K562 (cell line): ENCODE measurements at regions not wholly inside any gene's neighbourhood (a gene's known extent, or its start where the extent isn't known, plus 50 kb on each side); places are given as distances from the start of the nearest gene placed in this dataset.
A peak's percentile ranks its signal among the peaks of the same experiment; 100 is the strongest.

Experiments
- E2F3 ChIP-seq: fragments of 250-450 bp; sonication (Bioruptor Pico); IDR thresholded peaks from 2 replicates; pipeline ENCODE4 v1.4.0; 2020; ENCODE audit warnings: mild to moderate bottlenecking
- GTF2A2 ChIP-seq: IDR thresholded peaks from 2 replicates; pipeline ENCODE4 v1.6.1; 2016; ENCODE audit warnings: mild to moderate bottlenecking, missing genetic modification characterization, missing compliant biosample characterization
- HMG20A ChIP-seq: fragments of 450-650 bp; formaldehyde crosslinking; conservative IDR thresholded peaks from 2 replicates; pipeline ENCODE4 v1.4.0; 2020; ENCODE audit warnings: mild to moderate bottlenecking, mixed read lengths
- IRF2 ChIP-seq: sonication (generic); formaldehyde crosslinking; IDR thresholded peaks from 2 replicates; pipeline ENCODE4 v1.8.1; 2022; ENCODE audit warnings: mild to moderate bottlenecking, missing genetic modification reagents
- NONO ChIP-seq, 2 experiments: fragments of 200-400 bp in 1 of 2; fragments of 450-650 bp in 1 of 2; formaldehyde crosslinking in 1 of 2; IDR thresholded peaks; 2 replicates each; pipeline ENCODE4 v1.6.1; 2017; ENCODE audit warnings: low read depth in 2 of 2, mild to moderate bottlenecking in 2 of 2, moderate library complexity in 2 of 2, low read length in 1 of 2
- NR4A1 ChIP-seq, 2 experiments: fragments of 250-450 bp in 1 of 2; fragments of 450-650 bp in 1 of 2; sonication (Bioruptor Pico) in 1 of 2; IDR thresholded peaks; 2 replicates each; pipeline versions ENCODE4 v1.4.0 to v1.6.1; 2016 to 2020; ENCODE audit warnings: mild to moderate bottlenecking in 2 of 2, missing compliant biosample characterization in 1 of 2, missing genetic modification characterization in 1 of 2, moderate library complexity in 1 of 2
- TF ChIP-seq, protein P1 (sequence below): fragments of 200-400 bp; formaldehyde crosslinking; IDR thresholded peaks from 2 replicates; pipeline ENCODE4 v1.6.1; 2017; ENCODE audit warnings: mild to moderate bottlenecking, low read depth, low read length, moderate library complexity
- TF ChIP-seq, protein P2 (sequence below): fragments of 450-650 bp; formaldehyde crosslinking; IDR thresholded peaks from 2 replicates; pipeline ENCODE4 v1.4.0; 2020; ENCODE audit warnings: mild to moderate bottlenecking, moderate library complexity
- TF ChIP-seq, protein P3 (sequence below): fragments of 450-650 bp; IDR thresholded peaks from 2 replicates; pipeline ENCODE4 v1.6.1; 2017; ENCODE audit warnings: antibody characterized with exemption, mild to moderate bottlenecking

DNA sequence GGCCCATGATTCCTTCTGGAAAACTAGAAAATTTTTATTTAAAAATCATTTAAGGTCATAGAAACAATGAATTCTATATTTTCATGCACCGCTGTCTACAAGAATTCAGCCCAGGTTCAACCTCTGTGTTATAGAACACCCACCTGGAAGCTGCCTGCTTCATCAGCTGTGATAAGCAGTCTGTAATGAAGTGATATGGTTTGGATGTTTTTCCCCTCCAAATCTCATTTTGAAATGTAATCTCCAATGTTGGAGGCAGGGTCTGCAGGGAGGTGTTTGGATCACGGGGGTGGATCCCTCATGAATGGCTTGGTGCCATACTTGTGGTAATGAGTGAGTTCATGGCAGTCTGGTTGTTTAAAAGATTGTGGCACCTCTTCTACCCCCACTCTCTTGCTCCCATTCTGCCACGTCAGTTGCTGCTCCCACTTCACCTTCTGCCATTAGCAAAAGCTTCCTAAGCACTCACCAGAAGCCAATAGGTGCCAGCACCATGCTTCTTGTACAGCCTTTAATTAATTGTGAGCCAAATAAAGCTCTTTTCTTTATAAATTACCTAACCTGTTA, 55.6 kb downstream of the MRPL32 start (continued):
- TF ChIP-seq, protein P1, sequence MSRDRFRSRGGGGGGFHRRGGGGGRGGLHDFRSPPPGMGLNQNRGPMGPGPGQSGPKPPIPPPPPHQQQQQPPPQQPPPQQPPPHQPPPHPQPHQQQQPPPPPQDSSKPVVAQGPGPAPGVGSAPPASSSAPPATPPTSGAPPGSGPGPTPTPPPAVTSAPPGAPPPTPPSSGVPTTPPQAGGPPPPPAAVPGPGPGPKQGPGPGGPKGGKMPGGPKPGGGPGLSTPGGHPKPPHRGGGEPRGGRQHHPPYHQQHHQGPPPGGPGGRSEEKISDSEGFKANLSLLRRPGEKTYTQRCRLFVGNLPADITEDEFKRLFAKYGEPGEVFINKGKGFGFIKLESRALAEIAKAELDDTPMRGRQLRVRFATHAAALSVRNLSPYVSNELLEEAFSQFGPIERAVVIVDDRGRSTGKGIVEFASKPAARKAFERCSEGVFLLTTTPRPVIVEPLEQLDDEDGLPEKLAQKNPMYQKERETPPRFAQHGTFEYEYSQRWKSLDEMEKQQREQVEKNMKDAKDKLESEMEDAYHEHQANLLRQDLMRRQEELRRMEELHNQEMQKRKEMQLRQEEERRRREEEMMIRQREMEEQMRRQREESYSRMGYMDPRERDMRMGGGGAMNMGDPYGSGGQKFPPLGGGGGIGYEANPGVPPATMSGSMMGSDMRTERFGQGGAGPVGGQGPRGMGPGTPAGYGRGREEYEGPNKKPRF, result no peak
- TF ChIP-seq, protein P2, sequence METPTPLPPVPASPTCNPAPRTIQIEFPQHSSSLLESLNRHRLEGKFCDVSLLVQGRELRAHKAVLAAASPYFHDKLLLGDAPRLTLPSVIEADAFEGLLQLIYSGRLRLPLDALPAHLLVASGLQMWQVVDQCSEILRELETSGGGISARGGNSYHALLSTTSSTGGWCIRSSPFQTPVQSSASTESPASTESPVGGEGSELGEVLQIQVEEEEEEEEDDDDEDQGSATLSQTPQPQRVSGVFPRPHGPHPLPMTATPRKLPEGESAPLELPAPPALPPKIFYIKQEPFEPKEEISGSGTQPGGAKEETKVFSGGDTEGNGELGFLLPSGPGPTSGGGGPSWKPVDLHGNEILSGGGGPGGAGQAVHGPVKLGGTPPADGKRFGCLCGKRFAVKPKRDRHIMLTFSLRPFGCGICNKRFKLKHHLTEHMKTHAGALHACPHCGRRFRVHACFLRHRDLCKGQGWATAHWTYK, result no peak
- TF ChIP-seq IRF2 (CRISPR knock-in tag) (no peak), NR4A1 (CRISPR knock-in tag; IDR thresholded peaks at IDR 0.05) (no peak), NR4A1 (tag; IDR thresholded peaks at IDR 0.05) (no peak), NONO (IDR thresholded peaks at IDR 0.05; ENCODE audit: low read depth in 2 of 2, low read length in 1 of 2) (no peak), HMG20A (no peak), E2F3 (CRISPR knock-in tag) (no peak), GTF2A2 (tag) (no peak)
- TF ChIP-seq, protein P3, sequence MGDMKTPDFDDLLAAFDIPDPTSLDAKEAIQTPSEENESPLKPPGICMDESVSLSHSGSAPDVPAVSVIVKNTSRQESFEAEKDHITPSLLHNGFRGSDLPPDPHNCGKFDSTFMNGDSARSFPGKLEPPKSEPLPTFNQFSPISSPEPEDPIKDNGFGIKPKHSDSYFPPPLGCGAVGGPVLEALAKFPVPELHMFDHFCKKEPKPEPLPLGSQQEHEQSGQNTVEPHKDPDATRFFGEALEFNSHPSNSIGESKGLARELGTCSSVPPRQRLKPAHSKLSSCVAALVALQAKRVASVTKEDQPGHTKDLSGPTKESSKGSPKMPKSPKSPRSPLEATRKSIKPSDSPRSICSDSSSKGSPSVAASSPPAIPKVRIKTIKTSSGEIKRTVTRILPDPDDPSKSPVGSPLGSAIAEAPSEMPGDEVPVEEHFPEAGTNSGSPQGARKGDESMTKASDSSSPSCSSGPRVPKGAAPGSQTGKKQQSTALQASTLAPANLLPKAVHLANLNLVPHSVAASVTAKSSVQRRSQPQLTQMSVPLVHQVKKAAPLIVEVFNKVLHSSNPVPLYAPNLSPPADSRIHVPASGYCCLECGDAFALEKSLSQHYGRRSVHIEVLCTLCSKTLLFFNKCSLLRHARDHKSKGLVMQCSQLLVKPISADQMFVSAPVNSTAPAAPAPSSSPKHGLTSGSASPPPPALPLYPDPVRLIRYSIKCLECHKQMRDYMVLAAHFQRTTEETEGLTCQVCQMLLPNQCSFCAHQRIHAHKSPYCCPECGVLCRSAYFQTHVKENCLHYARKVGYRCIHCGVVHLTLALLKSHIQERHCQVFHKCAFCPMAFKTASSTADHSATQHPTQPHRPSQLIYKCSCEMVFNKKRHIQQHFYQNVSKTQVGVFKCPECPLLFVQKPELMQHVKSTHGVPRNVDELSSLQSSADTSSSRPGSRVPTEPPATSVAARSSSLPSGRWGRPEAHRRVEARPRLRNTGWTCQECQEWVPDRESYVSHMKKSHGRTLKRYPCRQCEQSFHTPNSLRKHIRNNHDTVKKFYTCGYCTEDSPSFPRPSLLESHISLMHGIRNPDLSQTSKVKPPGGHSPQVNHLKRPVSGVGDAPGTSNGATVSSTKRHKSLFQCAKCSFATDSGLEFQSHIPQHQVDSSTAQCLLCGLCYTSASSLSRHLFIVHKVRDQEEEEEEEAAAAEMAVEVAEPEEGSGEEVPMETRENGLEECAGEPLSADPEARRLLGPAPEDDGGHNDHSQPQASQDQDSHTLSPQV, result peak; percentile 81; the same call in 1 of the 2 replicates
